ENCODE measurements at regions not wholly inside any gene's neighbourhood (a gene's known extent, or its start where the extent isn't known, plus 50 kb on each side); places are given as distances from the start of the nearest gene placed in this dataset.

GRCh38 chr1:67966666-67967009 lies 83.8 kb downstream of the DIRAS3 start:
- no peak for DNase-seq (ENCODE audit: insufficient read length, low spot score, missing footprints)
- Histone ChIP-seq H3K4me1 (ENCODE audit: insufficient read depth, low read length) (peaks cover 12% of the 10 kb centered on the region), H3K27me3 (ENCODE audit: insufficient read depth, low read length) (no peaks in the 10 kb centered on the region), H3K4me2 (ENCODE audit: insufficient read depth, low read length) (no peak overlapping the region), H3K9me3 (ENCODE audit: low read depth, low read length) (peaks cover 8% of the 10 kb centered on the region), H4K20me1 (ENCODE audit: insufficient read depth, low read length) (no peaks in the 10 kb centered on the region), H2AFZ (ENCODE audit: low read length) (no peak overlapping the region), H3K36me3 (ENCODE audit: insufficient read depth, low read length) (no peaks in the 10 kb centered on the region), H3K27ac (ENCODE audit: low read depth, low read length) (no peak overlapping the region), H3K79me2 (ENCODE audit: insufficient read depth, low read length) (no peaks in the 10 kb centered on the region), H3K4me3 (ENCODE audit: insufficient read depth, low read length) (no peak overlapping the region)
- no peak for TF ChIP-seq CTCF (IDR thresholded peaks at IDR 0.05; ENCODE audit: extremely low read depth, low read depth, low read length)

GRCh38 chr1:67965995-67966665 lies 84.3 kb downstream of the DIRAS3 start:
- TF ChIP-seq CTCF (IDR thresholded peaks at IDR 0.05; ENCODE audit: extremely low read depth, low read depth, low read length) = no peak
- H3K4me3 ChIP-seq (ENCODE audit: insufficient read depth, low read length) = no peak overlapping the region
- H3K4me2 ChIP-seq (ENCODE audit: insufficient read depth, low read length) = no peak overlapping the region
- no peaks in the 10 kb centered on the region for H3K27me3 ChIP-seq (ENCODE audit: insufficient read depth, low read length)
- H2AFZ ChIP-seq (ENCODE audit: low read length) = no peak overlapping the region
- no peaks in the 10 kb centered on the region for H4K20me1 ChIP-seq (ENCODE audit: insufficient read depth, low read length)
- H3K4me1 ChIP-seq (ENCODE audit: insufficient read depth, low read length) = peaks cover 12% of the 10 kb centered on the region
- H3K9me3 ChIP-seq (ENCODE audit: low read depth, low read length) = peaks cover 8% of the 10 kb centered on the region
- H3K79me2 ChIP-seq (ENCODE audit: insufficient read depth, low read length) = no peaks in the 10 kb centered on the region
- DNase-seq (ENCODE audit: insufficient read length, low spot score, missing footprints) = no peak
- no peaks in the 10 kb centered on the region for H3K36me3 ChIP-seq (ENCODE audit: insufficient read depth, low read length)
- H3K27ac ChIP-seq (ENCODE audit: low read depth, low read length) = no peak overlapping the region

- Histone ChIP-seq H3K27ac (ENCODE audit: low read depth, low read length) (no peak overlapping the region), H3K4me1 (ENCODE audit: insufficient read depth, low read length) (no peaks in the 10 kb centered on the region), H4K20me1 (ENCODE audit: insufficient read depth, low read length) (no peaks in the 10 kb centered on the region), H3K36me3 (ENCODE audit: insufficient read depth, low read length) (no peaks in the 10 kb centered on the region), H2AFZ (ENCODE audit: low read length) (no peak overlapping the region), H3K4me3 (ENCODE audit: insufficient read depth, low read length) (no peak overlapping the region), H3K79me2 (ENCODE audit: insufficient read depth, low read length) (no peaks in the 10 kb centered on the region), H3K27me3 (ENCODE audit: insufficient read depth, low read length) (no peaks in the 10 kb centered on the region), H3K4me2 (ENCODE audit: insufficient read depth, low read length) (no peak overlapping the region), H3K9me3 (ENCODE audit: low read depth, low read length) (peaks cover 8% of the 10 kb centered on the region)
- DNase-seq (ENCODE audit: insufficient read length, low spot score, missing footprints) = no peak
- TF ChIP-seq CTCF (IDR thresholded peaks at IDR 0.05; ENCODE audit: extremely low read depth, low read depth, low read length) = no peak
These were observed 87.2 kb downstream of the DIRAS3 start for GRCh38 chr1:67963263-67963662.

- Histone ChIP-seq H3K4me3 (ENCODE audit: insufficient read depth, low read length) (no peak overlapping the region), H3K27ac (ENCODE audit: low read depth, low read length) (no peak overlapping the region), H3K36me3 (ENCODE audit: insufficient read depth, low read length) (no peaks in the 10 kb centered on the region), H3K79me2 (ENCODE audit: insufficient read depth, low read length) (no peaks in the 10 kb centered on the region), H3K27me3 (ENCODE audit: insufficient read depth, low read length) (no peaks in the 10 kb centered on the region), H4K20me1 (ENCODE audit: insufficient read depth, low read length) (no peaks in the 10 kb centered on the region), H3K4me2 (ENCODE audit: insufficient read depth, low read length) (no peak overlapping the region), H3K4me1 (ENCODE audit: insufficient read depth, low read length) (no peaks in the 10 kb centered on the region), H2AFZ (ENCODE audit: low read length) (no peak overlapping the region), H3K9me3 (ENCODE audit: low read depth, low read length) (peaks cover 8% of the 10 kb centered on the region)
- no peak for TF ChIP-seq CTCF (IDR thresholded peaks at IDR 0.05; ENCODE audit: extremely low read depth, low read depth, low read length)
- DNase-seq (ENCODE audit: insufficient read length, low spot score, missing footprints) = no peak
These were observed 89.7 kb downstream of the DIRAS3 start for GRCh38 chr1:67960766-67961165.

Data from osteoblast (primary cell).